ENCODE measurements at regions not wholly inside any gene's neighbourhood (a gene's known extent, or its start where the extent isn't known, plus 50 kb on each side); places are given as distances from the start of the nearest gene placed in this dataset.
"Not testable (repeated sequence)": the region's sequence is repeated elsewhere in the genome, so short reads cannot be mapped to it uniquely, and the experiment has no call there.

GRCh38 chr4:179726491-179726890 lies 2284.3 kb upstream of the AGA start:
- ATAC-seq (replicated peaks); H3K4me1 Mint-ChIP-seq (ENCODE audit: low read depth in 2 of 2); H3K27me3 Mint-ChIP-seq; H3K27ac Mint-ChIP-seq; H3K4me3 Mint-ChIP-seq; H3K36me3 Mint-ChIP-seq (ENCODE audit: insufficient read depth); DNase-seq: not testable (repeated sequence)
- H3K9me3 Mint-ChIP-seq = peaks cover 16 to 22% of the 10 kb centered on the region in 2 donors

DNA sequence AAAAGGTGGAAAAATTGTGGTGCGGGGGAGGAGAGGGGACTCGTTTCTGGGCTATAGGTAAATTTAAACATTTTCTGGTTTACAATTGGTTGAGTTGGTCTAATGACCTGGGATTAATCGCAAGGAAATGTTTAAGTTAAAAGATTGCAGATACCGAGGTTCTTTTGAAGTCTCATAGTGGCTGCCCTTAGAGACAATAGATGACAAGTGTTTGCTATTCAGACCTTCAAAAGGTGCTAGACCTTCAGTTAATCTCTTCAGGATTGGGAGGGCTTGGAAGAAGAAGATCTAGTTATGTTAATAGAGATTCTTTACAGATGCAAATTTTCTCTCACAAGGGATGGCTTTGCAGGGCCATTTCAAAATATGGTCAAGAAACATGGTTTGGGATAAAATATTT lies 2286.1 kb upstream of the AGA start:
- Mint-ChIP-seq H3K27ac (no peak overlapping the region), H3K27me3 (no peaks in the 10 kb centered on the region), H3K36me3 (ENCODE audit: insufficient read depth) (no peaks in the 10 kb centered on the region), H3K4me3 (no peak overlapping the region), H3K4me1 (ENCODE audit: low read depth in 2 of 2) (no peaks in the 10 kb centered on the region), H3K9me3 (peaks cover 15% of the 10 kb centered on the region in 2 donors)
- DNase-seq (no peak), ATAC-seq (replicated peaks) (no peak)

DNA sequence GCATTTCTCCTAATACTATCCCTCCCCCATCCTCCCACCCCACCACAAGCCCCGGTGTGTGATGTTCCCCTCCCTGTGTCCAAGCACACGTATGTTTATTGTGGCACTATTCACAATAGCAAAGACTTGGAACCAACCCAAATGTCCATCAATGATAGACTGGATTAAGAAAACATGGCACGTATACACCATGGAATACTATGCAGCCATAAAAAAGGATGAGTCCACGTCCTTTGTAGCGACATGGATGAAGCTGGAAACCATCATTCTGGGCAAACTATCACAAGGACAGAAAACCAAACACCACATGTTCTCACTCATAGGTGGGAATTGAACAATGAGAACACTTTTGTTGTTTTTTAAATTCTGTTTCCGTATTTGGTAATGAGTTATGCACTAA lies 2294.6 kb upstream of the AGA start:
- H3K9me3 Mint-ChIP-seq; H3K36me3 Mint-ChIP-seq (ENCODE audit: insufficient read depth); ATAC-seq (replicated peaks); H3K27me3 Mint-ChIP-seq; H3K4me3 Mint-ChIP-seq; H3K27ac Mint-ChIP-seq; DNase-seq; H3K4me1 Mint-ChIP-seq (ENCODE audit: low read depth in 2 of 2): not testable (repeated sequence)

DNA sequence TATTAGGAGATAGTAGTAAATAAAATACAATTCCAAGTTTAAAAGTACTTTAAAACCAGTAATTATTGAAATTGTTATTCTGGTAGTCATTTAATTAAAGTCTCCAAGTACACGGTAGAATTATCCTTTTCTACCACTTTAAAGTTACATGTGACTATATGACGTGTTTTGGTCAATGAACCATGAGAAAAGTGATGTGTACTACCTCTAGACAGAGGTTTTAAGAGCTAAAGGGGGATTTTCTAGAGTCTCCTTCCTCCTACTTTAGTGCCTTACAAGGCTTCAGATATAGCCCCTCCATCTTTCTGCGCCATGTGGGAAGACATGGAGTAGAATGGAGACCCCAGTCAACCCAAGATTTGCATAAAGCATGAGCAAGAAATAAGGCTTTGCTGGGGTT lies 2296.6 kb upstream of the AGA start:
- Mint-ChIP-seq H3K27ac (no peak overlapping the region), H3K27me3 (no peaks in the 10 kb centered on the region)
- DNase-seq = no peak

GRCh38 chr4:179747218-179747910 lies 2305.1 kb upstream of the AGA start:
- no peaks in the 10 kb centered on the region for H3K4me1 Mint-ChIP-seq (ENCODE audit: low read depth in 2 of 2)
- no peaks in the 10 kb centered on the region for H3K36me3 Mint-ChIP-seq (ENCODE audit: insufficient read depth)
- DNase-seq (no peak), ATAC-seq (replicated peaks) (no peak)
- H3K27ac Mint-ChIP-seq = no peak overlapping the region
- H3K9me3 Mint-ChIP-seq = peaks cover 9 to 12% of the 10 kb centered on the region in 2 donors
- H3K4me3 Mint-ChIP-seq = no peak overlapping the region
- H3K27me3 Mint-ChIP-seq = no peaks in the 10 kb centered on the region

More for the DNA sequence above, 2296.6 kb upstream of the AGA start:
- ATAC-seq (replicated peaks) = no peak
- H3K9me3 Mint-ChIP-seq = peaks cover 0 to 1% of the 10 kb centered on the region in 2 donors
- H3K36me3 Mint-ChIP-seq (ENCODE audit: insufficient read depth) = peaks cover 3% of the 10 kb centered on the region
- H3K4me3 Mint-ChIP-seq = no peak overlapping the region
- H3K4me1 Mint-ChIP-seq (ENCODE audit: low read depth in 2 of 2) = no peaks in the 10 kb centered on the region

DNA sequence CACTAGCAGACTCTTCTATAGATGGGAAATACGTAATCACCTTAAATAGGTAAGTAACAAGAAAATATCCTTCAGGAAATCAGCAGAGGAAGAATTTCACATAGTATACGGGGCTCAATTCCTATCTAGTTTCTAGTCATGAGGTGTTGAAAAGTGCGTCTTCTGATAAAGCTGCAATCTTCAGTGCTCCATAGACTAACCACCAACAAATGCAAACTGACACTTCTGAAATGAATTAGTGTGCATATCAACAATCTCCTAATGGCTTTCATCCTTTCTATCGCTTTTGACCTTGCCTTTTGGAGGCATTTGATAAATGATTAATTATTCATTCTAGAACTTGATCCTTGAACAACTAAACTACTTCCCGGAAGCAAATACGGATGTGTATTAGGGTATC lies 2306.6 kb upstream of the AGA start:
- DNase-seq (no peak), ATAC-seq (replicated peaks) (no peak)
- Mint-ChIP-seq H3K4me3 (no peak overlapping the region), H3K9me3 (peaks cover 9 to 12% of the 10 kb centered on the region in 2 donors), H3K27ac (no peak overlapping the region), H3K4me1 (ENCODE audit: low read depth in 2 of 2) (no peaks in the 10 kb centered on the region), H3K36me3 (ENCODE audit: insufficient read depth) (no peaks in the 10 kb centered on the region), H3K27me3 (no peaks in the 10 kb centered on the region)

DNA sequence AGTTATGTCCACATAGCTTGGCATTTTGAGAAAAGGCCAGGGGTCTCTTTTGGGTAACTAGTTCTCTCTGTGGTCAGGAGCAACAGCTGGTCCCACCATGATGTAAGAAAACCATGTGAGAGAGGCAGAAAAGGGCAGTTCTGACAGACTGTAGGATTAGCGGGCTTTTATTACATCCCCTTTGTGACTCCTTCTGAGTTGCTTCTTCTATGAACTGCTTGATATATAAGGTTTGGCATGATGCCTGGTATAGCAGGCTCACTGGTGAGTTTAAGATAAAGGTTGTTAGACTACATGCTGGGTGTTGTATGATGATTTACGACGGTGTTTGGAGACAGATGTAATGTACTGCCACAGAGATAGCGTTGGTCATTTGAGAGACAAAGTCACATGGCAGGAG lies 2308.1 kb upstream of the AGA start:
- Mint-ChIP-seq H3K4me3 (no peak overlapping the region), H3K9me3 (peaks cover 1 to 9% of the 10 kb centered on the region in 2 donors), H3K27ac (no peak overlapping the region), H3K4me1 (ENCODE audit: low read depth in 2 of 2) (no peaks in the 10 kb centered on the region), H3K36me3 (ENCODE audit: insufficient read depth) (no peaks in the 10 kb centered on the region), H3K27me3 (no peaks in the 10 kb centered on the region)
- ATAC-seq (replicated peaks) (no peak), DNase-seq (no peak)

DNA sequence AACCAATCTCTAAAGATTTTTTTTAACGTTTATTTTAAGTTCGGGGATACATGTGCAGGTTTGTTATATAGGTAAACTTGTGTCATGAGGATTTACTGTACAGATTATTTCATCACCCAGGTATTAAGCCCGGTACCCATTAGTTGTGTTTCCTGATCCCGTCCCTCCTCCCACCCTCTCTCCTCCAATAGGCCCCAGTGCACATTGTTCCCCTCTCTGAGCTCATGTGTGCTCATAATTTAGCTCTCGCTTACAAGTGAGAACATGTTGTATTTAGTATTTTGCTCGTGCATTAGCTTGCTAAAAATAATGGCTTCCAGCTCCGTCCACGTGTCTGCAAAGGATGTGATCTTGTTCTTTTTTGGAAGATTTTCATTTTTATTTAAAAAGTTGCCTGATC lies 2309.4 kb upstream of the AGA start:
- H3K27ac Mint-ChIP-seq = no peak overlapping the region
- no peaks in the 10 kb centered on the region for H3K27me3 Mint-ChIP-seq
- no peaks in the 10 kb centered on the region for H3K4me1 Mint-ChIP-seq (ENCODE audit: low read depth in 2 of 2)
- no peak for ATAC-seq (replicated peaks)
- no peaks in the 10 kb centered on the region for H3K36me3 Mint-ChIP-seq (ENCODE audit: insufficient read depth)
- no peak overlapping the region for H3K4me3 Mint-ChIP-seq
- peaks cover 0 to 4% of the 10 kb centered on the region in 2 donors for H3K9me3 Mint-ChIP-seq
- no peak for DNase-seq

DNA sequence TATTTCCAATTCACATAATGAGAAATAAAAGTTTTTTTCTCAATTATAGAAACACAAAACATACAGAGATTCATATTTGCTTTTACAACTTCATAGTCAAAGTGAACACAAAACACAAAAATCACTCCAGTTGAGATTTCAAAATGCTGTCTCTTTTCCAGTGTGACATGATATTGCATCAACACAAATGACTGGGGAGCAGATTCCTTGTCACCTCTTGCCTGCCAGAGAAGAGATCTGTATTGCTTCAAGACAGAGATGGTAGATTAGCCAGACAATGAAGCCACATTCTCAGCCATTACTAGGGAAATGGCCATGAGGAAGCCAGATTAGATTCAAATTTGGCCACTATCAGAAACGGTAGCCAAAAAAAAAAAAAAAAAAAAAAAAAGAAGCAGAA lies 2313.1 kb upstream of the AGA start:
- DNase-seq (no peak), ATAC-seq (replicated peaks) (no peak)
- Mint-ChIP-seq H3K27ac (no peak overlapping the region), H3K9me3 (peaks cover 0 to 2% of the 10 kb centered on the region in 2 donors), H3K27me3 (no peaks in the 10 kb centered on the region), H3K4me3 (no peak overlapping the region), H3K36me3 (ENCODE audit: insufficient read depth) (no peaks in the 10 kb centered on the region), H3K4me1 (ENCODE audit: low read depth in 2 of 2) (no peaks in the 10 kb centered on the region)

DNA sequence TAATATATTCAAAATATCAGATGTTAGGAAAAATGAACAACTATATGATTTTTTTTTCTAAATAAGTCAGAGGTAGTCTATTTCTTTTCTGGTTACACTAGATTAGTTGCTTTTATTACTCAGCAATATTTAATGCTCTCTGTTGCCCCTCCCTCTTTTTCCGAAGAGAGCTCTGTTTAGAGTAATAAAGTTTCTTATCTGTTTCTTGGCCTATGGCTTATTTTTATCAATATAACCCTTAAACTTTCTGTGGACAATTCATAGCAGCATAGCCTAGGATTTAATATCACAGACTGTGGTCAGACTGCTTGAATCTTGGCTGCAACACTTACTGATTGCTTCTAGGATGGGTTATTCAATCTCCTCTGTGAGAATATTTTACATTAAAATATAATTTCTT lies 2315.4 kb upstream of the AGA start:
- no peak overlapping the region for H3K27ac Mint-ChIP-seq
- ATAC-seq (replicated peaks) = no peak
- H3K36me3 Mint-ChIP-seq (ENCODE audit: insufficient read depth) = no peaks in the 10 kb centered on the region
- no peaks in the 10 kb centered on the region for H3K4me1 Mint-ChIP-seq (ENCODE audit: low read depth in 2 of 2)
- no peak for DNase-seq
- H3K9me3 Mint-ChIP-seq = peaks cover 2 to 7% of the 10 kb centered on the region in 2 donors
- no peak overlapping the region for H3K4me3 Mint-ChIP-seq
- H3K27me3 Mint-ChIP-seq = no peaks in the 10 kb centered on the region

DNA sequence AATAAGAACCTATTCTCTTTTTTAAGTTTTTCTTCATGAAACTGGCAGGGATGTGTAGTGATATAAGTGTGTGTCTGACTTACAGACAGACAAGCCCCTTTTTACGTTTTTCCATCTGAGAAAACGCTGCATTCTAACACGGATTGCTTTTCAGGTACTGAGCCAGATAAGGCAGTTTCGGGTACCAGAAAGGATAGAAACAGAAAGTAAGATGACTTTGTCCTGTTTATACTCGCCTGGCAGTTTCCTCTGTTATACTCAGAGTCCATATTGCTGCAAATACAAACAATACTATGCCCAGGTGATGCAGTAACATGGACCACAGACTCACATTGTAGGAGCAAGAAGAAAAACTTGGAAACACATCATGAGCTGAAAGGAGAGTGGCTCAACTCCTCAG lies 2320.6 kb upstream of the AGA start:
- DNase-seq (no peak), ATAC-seq (replicated peaks) (no peak)
- H3K36me3 Mint-ChIP-seq (ENCODE audit: insufficient read depth) = no peaks in the 10 kb centered on the region
- peaks cover 7 to 25% of the 10 kb centered on the region in 2 donors for H3K9me3 Mint-ChIP-seq
- no peak overlapping the region for H3K4me3 Mint-ChIP-seq
- H3K27me3 Mint-ChIP-seq = no peaks in the 10 kb centered on the region
- no peaks in the 10 kb centered on the region for H3K4me1 Mint-ChIP-seq (ENCODE audit: low read depth in 2 of 2)
- no peak overlapping the region for H3K27ac Mint-ChIP-seq

- Mint-ChIP-seq H3K9me3 (peaks cover 10 to 31% of the 10 kb centered on the region in 2 donors), H3K36me3 (ENCODE audit: insufficient read depth) (no peaks in the 10 kb centered on the region), H3K27ac (no peak overlapping the region), H3K4me3 (no peak overlapping the region), H3K4me1 (ENCODE audit: low read depth in 2 of 2) (no peaks in the 10 kb centered on the region), H3K27me3 (no peaks in the 10 kb centered on the region)
- DNase-seq (no peak), ATAC-seq (replicated peaks) (no peak)
These were observed 2324.7 kb upstream of the AGA start for GRCh38 chr4:179766938-179767337.

DNA sequence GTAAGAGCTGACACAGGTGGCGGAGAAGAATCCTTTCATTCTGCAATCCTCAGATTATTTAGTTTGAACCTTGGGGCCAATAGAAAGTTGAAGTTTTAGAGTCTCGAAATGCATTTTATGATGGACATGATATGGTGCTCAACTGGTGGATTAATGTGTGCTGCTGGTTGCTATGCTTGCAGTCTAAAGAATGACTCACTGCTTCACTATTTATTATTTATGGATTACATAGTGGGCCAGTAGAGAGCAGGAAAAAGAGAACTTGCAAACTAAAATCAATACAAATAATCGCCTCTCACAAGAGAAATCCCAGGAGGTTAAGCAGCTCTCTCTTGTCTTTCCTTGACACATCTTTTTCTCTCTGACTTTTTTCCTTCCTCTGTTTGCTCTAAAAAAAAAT lies 2326.8 kb upstream of the AGA start:
- Mint-ChIP-seq H3K4me3 (no peak overlapping the region), H3K27ac (no peak overlapping the region), H3K27me3 (no peaks in the 10 kb centered on the region), H3K9me3 (peaks cover 6 to 23% of the 10 kb centered on the region in 2 donors), H3K4me1 (ENCODE audit: low read depth in 2 of 2) (no peaks in the 10 kb centered on the region), H3K36me3 (ENCODE audit: insufficient read depth) (no peaks in the 10 kb centered on the region)
- DNase-seq (no peak), ATAC-seq (replicated peaks) (no peak)

DNA sequence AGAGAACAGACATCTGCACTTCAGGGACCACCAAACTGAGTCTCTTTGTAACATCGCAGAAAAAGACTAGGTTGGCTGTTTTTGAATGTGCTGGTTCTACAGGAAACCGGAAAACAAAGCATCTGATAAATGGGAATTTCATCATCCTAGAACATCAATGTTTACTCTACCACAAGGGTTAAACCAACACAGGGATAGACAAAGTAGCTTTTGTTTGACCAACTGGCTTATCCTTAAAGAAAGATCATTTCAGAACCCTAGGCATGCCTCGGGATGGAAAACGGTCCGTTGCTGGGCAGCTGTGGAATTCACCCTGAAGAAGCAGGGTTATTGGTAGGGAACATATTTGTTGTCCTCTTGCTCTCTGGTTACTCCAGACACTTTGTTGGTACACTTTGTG lies 2355.5 kb upstream of the AGA start:
- H3K4me3 Mint-ChIP-seq = no peak overlapping the region
- H3K36me3 Mint-ChIP-seq (ENCODE audit: insufficient read depth) = no peaks in the 10 kb centered on the region
- H3K4me1 Mint-ChIP-seq (ENCODE audit: low read depth in 2 of 2) = no peaks in the 10 kb centered on the region
- H3K9me3 Mint-ChIP-seq = peaks cover 3 to 8% of the 10 kb centered on the region in 2 donors
- no peak overlapping the region for H3K27ac Mint-ChIP-seq
- no peak for ATAC-seq (replicated peaks)
- no peak for DNase-seq
- no peaks in the 10 kb centered on the region for H3K27me3 Mint-ChIP-seq

GRCh38 chr4:179803857-179804256 lies 2361.6 kb upstream of the AGA start:
- Mint-ChIP-seq H3K4me1 (ENCODE audit: low read depth in 2 of 2) (no peaks in the 10 kb centered on the region), H3K27me3 (no peaks in the 10 kb centered on the region), H3K36me3 (ENCODE audit: insufficient read depth) (no peaks in the 10 kb centered on the region), H3K27ac (no peak overlapping the region), H3K4me3 (no peak overlapping the region), H3K9me3 (peaks cover 0 to 15% of the 10 kb centered on the region in 2 donors)
- DNase-seq = no peak
- no peak for ATAC-seq (replicated peaks)

All from effector memory CD8-positive, alpha-beta T cell (primary cell).